GM10266 (cell line): ENCODE measurements at regions not wholly inside any gene's neighbourhood (a gene's known extent, or its start where the extent isn't known, plus 50 kb on each side); places are given as distances from the start of the nearest gene placed in this dataset.

ENCODE experiments used
- DNase-seq: peaks from one replicate; pipeline ENCODE4 v3.0.0; 2012; ENCODE audit errors: extremely low spot score
- CTCF ChIP-seq: IDR thresholded peaks from 2 replicates; pipeline ENCODE4 v1.5.1; 2012; ENCODE audit warnings: mild to moderate bottlenecking, low read depth; ENCODE audit not compliant: control insufficient read depth, insufficient read depth; ENCODE audit errors: missing control alignments

- TF ChIP-seq CTCF, result no peak
- peak; percentile 10 for DNase-seq
These were observed 137.7 kb upstream of the GRIA1 start for GRCh38 chr5:153352685-153353219.

GRCh38 chr5:153357493-153358112 is 132.9 kb upstream of the GRIA1 start:
- no peak for DNase-seq
- TF ChIP-seq CTCF, result no peak

GRCh38 chr5:153358315-153358976 is 132.0 kb upstream of the GRIA1 start:
- DNase-seq, result peak; percentile 26
- no peak for TF ChIP-seq CTCF

GRCh38 chr5:153360860-153361259 is 129.6 kb upstream of the GRIA1 start:
- no peak for TF ChIP-seq CTCF
- DNase-seq, result no peak

GRCh38 chr5:153361735-153362409 is 128.6 kb upstream of the GRIA1 start:
- TF ChIP-seq CTCF, result no peak
- no peak for DNase-seq

GRCh38 chr5:153365547-153365946 is 124.9 kb upstream of the GRIA1 start:
- DNase-seq, result no peak
- no peak for TF ChIP-seq CTCF

GRCh38 chr5:153367466-153367865 is 123.0 kb upstream of the GRIA1 start:
- no peak for DNase-seq

More at GRCh38 chr5:153367466-153367865, 123.0 kb upstream of the GRIA1 start:
- TF ChIP-seq CTCF, result no peak
